ENCODE measurements at regions not wholly inside any gene's neighbourhood (a gene's known extent, or its start where the extent isn't known, plus 50 kb on each side); places are given as distances from the start of the nearest gene placed in this dataset.

GRCh38 chr3:28682121-28682520 lies 333.5 kb upstream of the AZI2 start:
- Histone ChIP-seq H3K27me3 (ENCODE audit: insufficient read depth, low read length) (0 out of 2 replicates have a peak, but pooled peaks cover 4% of the 10 kb centered on the region), H3K9me2 (ENCODE audit: insufficient read depth) (no peaks in the 10 kb centered on the region), H3K4me3 (replicated peaks in 1 of 2; ENCODE audit: low read depth in 1 of 2, low read length in 2 of 2) (no peak overlapping the region), H3K9me3 (ENCODE audit: control insufficient read depth in 1 of 2, insufficient read depth in 1 of 2, low read depth in 1 of 2, low read length in 2 of 2) (no peaks in the 10 kb centered on the region), H3K27ac (ENCODE audit: low read depth, low read length) (no peak overlapping the region), H3K4me2 (ENCODE audit: low read length) (no peak overlapping the region), H3K4me1 (ENCODE audit: control insufficient read depth in 1 of 2, insufficient read depth in 2 of 2, low read length in 2 of 2) (no peaks in the 10 kb centered on the region), H3K79me2 (ENCODE audit: insufficient read depth, low read length) (no peaks in the 10 kb centered on the region), H2AFZ (ENCODE audit: low read depth, low read length, poor library complexity, severe bottlenecking) (no peak overlapping the region), H3K36me3 (ENCODE audit: control insufficient read depth in 1 of 2, insufficient read depth in 2 of 2, low read length in 2 of 2) (no peaks in the 10 kb centered on the region), H4K20me1 (ENCODE audit: insufficient read depth) (no peaks in the 10 kb centered on the region), H3K9ac (ENCODE audit: low read length) (no peak overlapping the region)
- ChIA-PET RAD21 (ENCODE audit: low non-redundant PET in 1 of 2, low total read pairs in 2 of 2, uncharacterized antibody in 2 of 2, unreplicated experiment in 2 of 2) (no interaction called here), CTCF (no interaction called here), POLR2A (no interaction called here)
- ATAC-seq (no peak), DNase-seq (ENCODE audit: low read depth, low spot score) (no peak)
- intact Hi-C loops (cut with micrococcal nuclease): no loop called here
- BruUV-seq (replicated peaks): no TSS peak
- TF ChIP-seq CBX3 (IDR thresholded peaks at IDR 0.05; ENCODE audit: low read depth): no peak
- no peak for TF ChIP-seq JUND (IDR thresholded peaks at IDR 0.05)
- no peak for TF ChIP-seq EZH2phosphoT487 (IDR thresholded peaks at IDR 0.05; ENCODE audit: borderline replicate concordance)
- TF ChIP-seq SP1 (IDR thresholded peaks at IDR 0.05; ENCODE audit: low read depth): no peak
- TF ChIP-seq REST (IDR thresholded peaks at IDR 0.05; ENCODE audit: low read depth): no peak
- no peak for TF ChIP-seq CTCF (IDR thresholded peaks at IDR 0.05 in 2 of 3, conservative IDR thresholded peaks at IDR 0.05 in 1 of 3; ENCODE audit: borderline replicate concordance in 1 of 3, insufficient read depth in 1 of 3, low read depth in 2 of 3, low read length in 2 of 3)
- TF ChIP-seq EGR1 (IDR thresholded peaks at IDR 0.05; ENCODE audit: low read depth): no peak
- no peak for TF ChIP-seq FOSL1 (IDR thresholded peaks at IDR 0.05; ENCODE audit: low read depth)
- TF ChIP-seq POLR2AphosphoS5 (IDR thresholded peaks at IDR 0.05; ENCODE audit: low read depth, low read length): no peak
- TF ChIP-seq CEBPB (IDR thresholded peaks at IDR 0.05; ENCODE audit: low read depth): no peak
- TF ChIP-seq POLR2A (IDR thresholded peaks at IDR 0.05; ENCODE audit: borderline replicate concordance, extremely low read depth, insufficient read depth, insufficient read length): no peak

All from HCT116 (cell line).